Retinal pigment epithelial cell (primary cell): ENCODE measurements at regions not wholly inside any gene's neighbourhood (a gene's known extent, or its start where the extent isn't known, plus 50 kb on each side); places are given as distances from the start of the nearest gene placed in this dataset.
A peak's percentile ranks its signal among the peaks of the same experiment; 100 is the strongest.

Experiments used
- DNase-seq: peaks from one replicate; pipeline ENCODE4 v3.0.0-alpha.2; 2010; ENCODE audit warnings: low read depth
- H3K4me3 ChIP-seq: 2 replicates; pipeline ENCODE4 v1.5.1; 2011; ENCODE audit warnings: mild to moderate bottlenecking, low read length, control low read depth, moderate library complexity
- TF ChIP-seq, protein P1 (sequence below): conservative IDR thresholded peaks from 2 replicates; pipeline ENCODE4 v1.5.1; 2011; ENCODE audit warnings: low read depth, low read length, control low read depth, inconsistent platforms

DNA sequence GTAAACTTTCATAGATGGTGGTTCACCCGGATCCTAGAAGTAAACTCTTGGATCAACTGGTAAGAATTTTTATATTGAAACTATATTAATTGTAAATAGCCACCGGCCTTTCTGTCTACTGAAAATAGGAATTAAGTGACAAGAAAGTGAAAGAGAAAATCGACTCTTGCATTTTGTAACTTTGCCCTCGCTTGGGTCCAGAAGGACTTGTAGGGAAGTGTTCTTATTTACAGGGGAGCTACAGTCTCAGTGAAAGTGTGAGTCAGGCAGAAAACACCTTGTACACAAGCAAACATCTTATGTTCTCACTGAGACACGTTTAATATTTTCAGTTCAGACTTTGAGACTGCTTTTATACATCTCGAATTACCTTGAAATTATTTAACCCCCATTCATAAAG is 238.9 kb downstream of the BLID start:
- no peak for DNase-seq
- no peak overlapping the region for H3K4me3 ChIP-seq
- TF ChIP-seq, protein P1, sequence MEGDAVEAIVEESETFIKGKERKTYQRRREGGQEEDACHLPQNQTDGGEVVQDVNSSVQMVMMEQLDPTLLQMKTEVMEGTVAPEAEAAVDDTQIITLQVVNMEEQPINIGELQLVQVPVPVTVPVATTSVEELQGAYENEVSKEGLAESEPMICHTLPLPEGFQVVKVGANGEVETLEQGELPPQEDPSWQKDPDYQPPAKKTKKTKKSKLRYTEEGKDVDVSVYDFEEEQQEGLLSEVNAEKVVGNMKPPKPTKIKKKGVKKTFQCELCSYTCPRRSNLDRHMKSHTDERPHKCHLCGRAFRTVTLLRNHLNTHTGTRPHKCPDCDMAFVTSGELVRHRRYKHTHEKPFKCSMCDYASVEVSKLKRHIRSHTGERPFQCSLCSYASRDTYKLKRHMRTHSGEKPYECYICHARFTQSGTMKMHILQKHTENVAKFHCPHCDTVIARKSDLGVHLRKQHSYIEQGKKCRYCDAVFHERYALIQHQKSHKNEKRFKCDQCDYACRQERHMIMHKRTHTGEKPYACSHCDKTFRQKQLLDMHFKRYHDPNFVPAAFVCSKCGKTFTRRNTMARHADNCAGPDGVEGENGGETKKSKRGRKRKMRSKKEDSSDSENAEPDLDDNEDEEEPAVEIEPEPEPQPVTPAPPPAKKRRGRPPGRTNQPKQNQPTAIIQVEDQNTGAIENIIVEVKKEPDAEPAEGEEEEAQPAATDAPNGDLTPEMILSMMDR, result no peak

DNA sequence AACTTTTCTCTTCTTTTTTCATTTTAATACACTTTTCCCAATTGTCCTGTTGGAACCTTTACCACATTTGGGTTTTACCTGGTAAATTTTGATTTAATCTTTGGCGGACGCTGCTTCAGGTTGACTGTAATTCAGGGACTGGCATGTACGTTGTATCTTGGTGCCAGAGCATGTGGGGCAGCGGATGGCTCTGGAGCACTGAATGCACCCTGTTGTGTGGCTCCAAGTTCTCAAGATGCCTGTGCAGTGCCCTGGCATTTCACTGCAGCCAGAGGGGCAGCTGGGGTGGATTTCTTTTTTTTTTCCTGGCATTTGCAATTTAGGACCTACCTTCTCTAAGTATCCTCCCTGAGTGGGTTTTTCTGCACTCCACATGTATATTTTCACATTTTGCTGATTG is 242.2 kb downstream of the BLID start:
- H3K4me3 ChIP-seq, result no peak overlapping the region
- TF ChIP-seq, protein P1, result no peak
- no peak for DNase-seq

DNA sequence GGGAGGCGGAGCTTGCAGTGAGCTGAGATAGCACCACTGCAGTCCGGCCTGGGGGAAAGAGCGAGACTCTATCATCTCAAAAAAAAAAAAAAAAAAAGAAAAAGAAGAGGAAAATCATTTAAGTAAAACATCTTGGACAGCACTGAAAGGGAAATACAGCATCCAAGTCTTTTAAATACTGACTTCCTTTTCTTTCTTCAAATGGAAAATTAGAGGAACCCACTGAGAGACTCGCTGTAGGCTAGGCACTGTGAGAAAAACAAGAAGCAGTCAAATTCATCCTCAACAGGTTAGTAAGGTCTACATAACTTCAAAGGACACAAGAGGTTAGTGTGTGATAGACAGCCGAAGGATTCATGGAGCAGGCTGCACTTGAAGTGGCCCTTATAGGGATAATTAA is 243.7 kb downstream of the BLID start:
- DNase-seq, result no peak
- TF ChIP-seq, protein P1, result no peak

DNA sequence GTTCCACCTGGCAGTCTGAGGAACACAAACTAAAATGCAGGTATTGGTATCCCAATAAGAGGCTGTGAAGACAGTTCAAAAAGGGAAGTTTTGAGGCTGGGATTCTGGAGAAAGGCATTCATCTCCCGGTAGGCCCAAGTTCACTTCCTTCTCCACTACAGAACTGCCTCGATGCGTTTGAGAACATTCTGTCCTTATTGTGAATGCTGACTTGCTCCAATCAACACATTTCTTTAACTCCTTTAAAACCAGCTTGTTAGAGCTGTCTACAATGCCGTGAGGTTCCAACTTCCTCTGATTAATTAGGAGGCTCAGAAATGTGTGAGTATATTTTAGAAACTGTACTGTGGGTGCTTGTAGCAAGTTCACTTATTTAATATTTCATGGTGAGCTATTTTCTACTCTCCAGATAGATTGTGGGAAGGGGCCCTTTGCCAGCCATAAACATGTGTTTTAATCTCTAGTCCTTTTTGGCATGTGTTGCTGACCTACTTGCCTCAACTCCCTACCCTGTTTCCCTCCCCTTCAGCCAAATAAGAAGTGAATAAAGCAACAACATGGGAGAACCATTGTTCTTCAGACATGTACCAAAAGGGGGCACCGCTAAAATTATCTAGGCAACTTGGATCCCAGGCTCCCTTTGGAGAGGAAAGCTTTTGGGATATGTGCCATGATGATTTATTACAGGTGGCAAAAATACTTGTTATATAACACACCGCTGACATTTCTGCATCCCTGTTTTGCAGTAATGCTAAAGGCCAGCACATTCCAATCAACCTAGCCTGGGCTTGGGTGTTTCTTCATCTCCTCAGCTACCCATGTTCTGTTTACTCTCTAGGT is 245.6 kb downstream of the BLID start:
- no peak overlapping the region for H3K4me3 ChIP-seq
- DNase-seq, result no peak
- TF ChIP-seq, protein P1, result peak; percentile 33

More for the DNA sequence above, 243.7 kb downstream of the BLID start:
- H3K4me3 ChIP-seq, result no peak overlapping the region

DNA sequence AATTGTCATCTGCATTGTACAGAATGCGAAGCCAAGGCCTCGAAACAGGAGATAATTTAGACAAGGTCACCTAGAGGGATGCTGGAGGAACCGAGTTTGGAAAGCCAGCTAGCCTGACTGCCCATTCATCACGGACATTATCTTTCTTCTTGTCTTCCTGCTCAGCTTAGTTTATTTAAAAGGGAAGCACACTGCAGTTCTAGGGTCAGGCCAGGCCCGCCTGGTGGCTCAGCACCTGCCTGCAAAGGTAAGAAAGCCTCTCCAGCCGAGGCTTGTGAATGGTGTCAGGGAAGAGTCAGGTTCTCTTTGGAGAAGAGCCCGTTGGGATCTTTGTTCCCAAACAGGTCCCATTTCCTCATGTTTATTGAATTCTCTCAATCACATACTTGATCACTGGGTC is 246.5 kb downstream of the BLID start:
- no peak for DNase-seq

DNA sequence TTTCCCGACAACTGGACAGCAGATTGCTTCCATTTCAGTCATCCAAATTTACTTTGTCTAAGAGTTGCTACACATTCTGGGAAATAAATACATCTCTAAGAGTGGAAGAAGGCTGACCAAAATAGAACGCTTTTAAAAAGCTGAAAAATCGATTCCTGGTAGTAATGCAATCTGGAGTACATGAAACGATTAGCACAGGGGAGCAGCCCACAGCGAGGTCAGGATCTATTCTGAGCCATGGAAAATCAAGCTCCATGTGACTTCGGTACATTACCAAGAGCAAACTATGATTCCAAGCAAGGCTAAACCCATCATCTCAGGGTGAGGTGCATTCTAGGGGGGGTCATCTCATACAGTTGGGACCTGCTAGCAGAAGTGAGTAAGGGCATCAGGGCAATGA is 249.3 kb downstream of the BLID start:
- DNase-seq, result no peak
- TF ChIP-seq, protein P1, result no peak
- H3K4me3 ChIP-seq, result no peak overlapping the region

More for the DNA sequence above, 246.5 kb downstream of the BLID start:
- H3K4me3 ChIP-seq, result no peak overlapping the region
- TF ChIP-seq, protein P1, result no peak

DNA sequence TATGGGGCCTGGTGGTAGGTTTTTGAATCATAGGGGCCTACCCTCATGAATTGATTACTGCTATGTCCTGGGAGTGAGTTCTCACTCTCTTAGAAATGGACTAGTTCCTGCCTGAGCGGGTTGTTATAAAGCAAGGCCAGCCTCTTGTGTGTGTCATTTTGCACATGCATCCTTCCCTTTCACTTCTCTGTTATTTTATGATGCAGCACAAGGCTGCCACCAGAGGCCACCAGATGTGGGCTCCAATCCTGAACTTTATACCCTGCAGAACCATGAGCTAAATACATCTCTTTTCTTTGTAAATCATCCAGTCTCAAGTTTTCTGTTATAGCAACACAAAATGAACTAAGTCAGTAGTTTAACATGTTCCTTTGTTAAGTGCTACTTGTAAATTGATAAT is 251.4 kb downstream of the BLID start:
- DNase-seq, result no peak
- H3K4me3 ChIP-seq, result no peak overlapping the region
- TF ChIP-seq, protein P1, result no peak
